GM23338 (cell line): ENCODE measurements at regions not wholly inside any gene's neighbourhood (a gene's known extent, or its start where the extent isn't known, plus 50 kb on each side); places are given as distances from the start of the nearest gene placed in this dataset.

ENCODE experiments used
- ATAC-seq: fragments of 200-7000 bp; cut with Tn5 transposase; 3 replicates; pipeline ENCODE4 v1.9.1; 2020
- DNase-seq: peaks from one replicate; pipeline ENCODE4 v3.0.0-alpha.2; 2015; ENCODE audit warnings: low spot score
- H2AFZ ChIP-seq: fragments of 200-600 bp; sonication (generic); 2 replicates; pipeline ENCODE4 v1.8.0; 2016; ENCODE audit warnings: antibody characterized with exemption, mild to moderate bottlenecking, moderate library complexity
- H3F3A ChIP-seq: fragments of 200-600 bp; sonication (generic); replicated peaks from 2 replicates; pipeline ENCODE4 v1.8.0; 2017; ENCODE audit warnings: antibody characterized with exemption, mixed run types, low read depth
- H3K27ac ChIP-seq: fragments of 200-600 bp; sonication (generic); 2 replicates; pipeline ENCODE4 v1.6.1; 2016; ENCODE audit warnings: low read depth
- H3K27me3 ChIP-seq: fragments of 200-600 bp; sonication (generic); 2 replicates; pipeline ENCODE4 v1.8.0; 2016; ENCODE audit warnings: mild to moderate bottlenecking, mixed run types, moderate library complexity; ENCODE audit not compliant: insufficient read depth
- H3K36me3 ChIP-seq: fragments of 200-600 bp; sonication (generic); 2 replicates; pipeline ENCODE4 v1.8.0; 2016; ENCODE audit warnings: mild to moderate bottlenecking; ENCODE audit not compliant: insufficient read depth
- H3K4me1 ChIP-seq: fragments of 200-600 bp; sonication (generic); 2 replicates; pipeline ENCODE4 v1.8.0; 2016; ENCODE audit warnings: mild to moderate bottlenecking, moderate library complexity; ENCODE audit not compliant: insufficient read depth
- H3K4me2 ChIP-seq: fragments of 200-600 bp; sonication (generic); 2 replicates; pipeline ENCODE4 v1.7.1; 2017; ENCODE audit warnings: mixed run types
- H3K4me3 ChIP-seq: fragments of 200-600 bp; sonication (generic); 2 replicates; pipeline ENCODE4 v1.6.1; 2016; ENCODE audit warnings: mixed run types
- H3K79me2 ChIP-seq: fragments of 200-600 bp; sonication (generic); replicated peaks from 2 replicates; pipeline ENCODE4 v1.8.0; 2017; ENCODE audit warnings: mild to moderate bottlenecking; ENCODE audit not compliant: insufficient read depth
- H3K9me2 ChIP-seq: fragments of 200-600 bp; sonication (generic); 2 replicates; pipeline ENCODE4 v1.8.0; 2017; ENCODE audit not compliant: insufficient read depth
- H4K20me1 ChIP-seq: fragments of 200-600 bp; sonication (generic); replicated peaks from 2 replicates; pipeline ENCODE4 v1.8.0; 2017; ENCODE audit warnings: mild to moderate bottlenecking; ENCODE audit not compliant: insufficient read depth
- H3K27ac Mint-ChIP-seq: 2 replicates; pipeline ENCODE4 v1.8.0; 2020; ENCODE audit warnings: inconsistent platforms, mild to moderate bottlenecking, moderate library complexity, mixed read lengths
- H3K27me3 Mint-ChIP-seq: 3 replicates; pipeline ENCODE4 v1.8.0; 2022; ENCODE audit warnings: low read depth, mild to moderate bottlenecking, moderate library complexity, mixed read lengths, inconsistent platforms; ENCODE audit not compliant: insufficient read depth, poor library complexity
- H3K36me3 Mint-ChIP-seq: 3 replicates; pipeline ENCODE4 v1.8.0; 2021; ENCODE audit warnings: low read depth, mild to moderate bottlenecking, inconsistent platforms, moderate library complexity, mixed read lengths
- H3K4me1 Mint-ChIP-seq: 3 replicates; pipeline ENCODE4 v1.8.0; 2020; ENCODE audit warnings: mild to moderate bottlenecking, inconsistent platforms, mixed read lengths
- H3K4me3 Mint-ChIP-seq: 3 replicates; pipeline ENCODE4 v1.8.0; 2021; ENCODE audit warnings: moderate library complexity, mild to moderate bottlenecking, inconsistent platforms, mixed read lengths
- H3K9me3 Mint-ChIP-seq: 3 replicates; pipeline ENCODE4 v1.8.0; 2020; ENCODE audit warnings: moderate library complexity, mild to moderate bottlenecking, inconsistent platforms, mixed read lengths
- CREB1 ChIP-seq: fragments of 250-450 bp; sonication (Bioruptor Pico); IDR thresholded peaks from 2 replicates; pipeline ENCODE4 v1.5.0; 2020; ENCODE audit warnings: low read depth, mild to moderate bottlenecking, moderate library complexity
- EZH2 ChIP-seq: fragments of 200-600 bp; sonication (generic); IDR thresholded peaks from one replicate; pipeline ENCODE4 v1.8.0; 2017; ENCODE audit warnings: antibody characterized with exemption, mild to moderate bottlenecking, low read depth; ENCODE audit not compliant: unreplicated experiment
- JUNB ChIP-seq: IDR thresholded peaks from one replicate; pipeline ENCODE4 v1.6.1; 2016; ENCODE audit warnings: antibody characterized with exemption; ENCODE audit not compliant: unreplicated experiment
- NANOG ChIP-seq: IDR thresholded peaks from 2 replicates; pipeline ENCODE4 v1.6.1; 2016; ENCODE audit warnings: antibody characterized with exemption, borderline replicate concordance
- POLR2AphosphoS5 ChIP-seq: IDR thresholded peaks from 2 replicates; pipeline ENCODE4 v1.6.1; 2016; ENCODE audit warnings: antibody characterized with exemption, low read depth
- STAT1 ChIP-seq: IDR thresholded peaks from one replicate; pipeline ENCODE4 v1.6.1; 2016; ENCODE audit warnings: antibody characterized with exemption; ENCODE audit not compliant: unreplicated experiment
- ZNF114 ChIP-seq: fragments of 250-450 bp; sonication (Bioruptor Pico); IDR thresholded peaks from 2 replicates; pipeline ENCODE4 v1.5.0; 2020; ENCODE audit warnings: mild to moderate bottlenecking, moderate library complexity
- TF ChIP-seq, protein P1 (sequence below), 2 experiments: fragments of 200-600 bp in 1 of 2; sonication (generic) in 1 of 2; conservative IDR thresholded peaks; 2 replicates each; pipeline versions ENCODE4 v1.5.1 to v1.6.1; 2016 to 2017; ENCODE audit warnings: antibody characterized with exemption in 2 of 2, low read depth in 2 of 2, mild to moderate bottlenecking in 2 of 2, moderate library complexity in 1 of 2
- TF ChIP-seq, protein P2 (sequence below): fragments of 250-450 bp; sonication (Bioruptor Pico); IDR thresholded peaks from 2 replicates; pipeline ENCODE4 v1.5.0; 2020; ENCODE audit warnings: mild to moderate bottlenecking, moderate library complexity
- TF ChIP-seq, protein P3 (sequence below): IDR thresholded peaks from one replicate; pipeline ENCODE4 v1.6.1; 2018; ENCODE audit warnings: antibody characterized with exemption; ENCODE audit not compliant: unreplicated experiment

DNA sequence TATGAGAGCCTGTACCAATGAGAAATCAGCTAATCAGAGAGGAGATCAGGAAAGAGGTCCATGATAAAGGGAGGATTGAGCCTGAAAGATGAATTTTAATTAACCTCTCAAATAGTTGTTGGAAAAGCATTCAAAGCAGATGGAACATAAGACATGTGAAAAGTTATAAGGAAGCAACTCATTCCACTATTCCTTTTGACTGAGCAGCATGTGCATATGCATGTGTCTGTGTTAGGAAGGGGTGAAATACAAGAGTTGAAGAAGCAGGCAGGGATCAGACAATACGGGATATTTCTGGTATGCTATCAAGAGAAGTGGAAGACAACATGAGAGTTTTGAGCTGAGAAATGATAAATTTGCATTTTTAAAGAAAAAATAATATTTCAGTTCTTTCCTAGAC lies 624.8 kb upstream of the PTCHD4 start:
- H3F3A ChIP-seq = no peaks in the 10 kb centered on the region
- H3K27me3 ChIP-seq = no peaks in the 10 kb centered on the region
- H3K79me2 ChIP-seq = no peaks in the 10 kb centered on the region
- H3K9me2 ChIP-seq = 0 out of 2 replicates have a peak, but pooled peaks cover 5% of the 10 kb centered on the region
- no peak overlapping the region for H3K27ac ChIP-seq
- Mint-ChIP-seq H3K36me3 (peaks cover 8% of the 10 kb centered on the region; the same call in 2 of the 3 replicates), H3K4me1 (peaks cover 9% of the 10 kb centered on the region; the same call in 2 of the 3 replicates), H3K9me3 (peaks cover 4% of the 10 kb centered on the region; the same call in 2 of the 3 replicates), H3K27me3 (no peaks in the 10 kb centered on the region), H3K4me3 (no peak overlapping the region), H3K27ac (no peak overlapping the region)
- 0 out of 2 replicates have a peak, but pooled peaks cover 3% of the 10 kb centered on the region for H3K4me1 ChIP-seq
- H3K36me3 ChIP-seq = no peaks in the 10 kb centered on the region
- no peak overlapping the region for H3K4me2 ChIP-seq
- TF ChIP-seq NANOG (no peak), STAT1 (no peak), ZNF114 (no peak), JUNB (no peak), CREB1 (CRISPR knock-in tag) (no peak), POLR2AphosphoS5 (no peak)
- TF ChIP-seq, protein P1, sequence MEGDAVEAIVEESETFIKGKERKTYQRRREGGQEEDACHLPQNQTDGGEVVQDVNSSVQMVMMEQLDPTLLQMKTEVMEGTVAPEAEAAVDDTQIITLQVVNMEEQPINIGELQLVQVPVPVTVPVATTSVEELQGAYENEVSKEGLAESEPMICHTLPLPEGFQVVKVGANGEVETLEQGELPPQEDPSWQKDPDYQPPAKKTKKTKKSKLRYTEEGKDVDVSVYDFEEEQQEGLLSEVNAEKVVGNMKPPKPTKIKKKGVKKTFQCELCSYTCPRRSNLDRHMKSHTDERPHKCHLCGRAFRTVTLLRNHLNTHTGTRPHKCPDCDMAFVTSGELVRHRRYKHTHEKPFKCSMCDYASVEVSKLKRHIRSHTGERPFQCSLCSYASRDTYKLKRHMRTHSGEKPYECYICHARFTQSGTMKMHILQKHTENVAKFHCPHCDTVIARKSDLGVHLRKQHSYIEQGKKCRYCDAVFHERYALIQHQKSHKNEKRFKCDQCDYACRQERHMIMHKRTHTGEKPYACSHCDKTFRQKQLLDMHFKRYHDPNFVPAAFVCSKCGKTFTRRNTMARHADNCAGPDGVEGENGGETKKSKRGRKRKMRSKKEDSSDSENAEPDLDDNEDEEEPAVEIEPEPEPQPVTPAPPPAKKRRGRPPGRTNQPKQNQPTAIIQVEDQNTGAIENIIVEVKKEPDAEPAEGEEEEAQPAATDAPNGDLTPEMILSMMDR (conservative IDR thresholded peaks at IDR 0.05; ENCODE audit: low read depth in 2 of 2) = no peak
- no peak overlapping the region for H2AFZ ChIP-seq
- ATAC-seq = no peak
- no peak for DNase-seq
- H4K20me1 ChIP-seq = no peaks in the 10 kb centered on the region
- H3K4me3 ChIP-seq = no peak overlapping the region

DNA sequence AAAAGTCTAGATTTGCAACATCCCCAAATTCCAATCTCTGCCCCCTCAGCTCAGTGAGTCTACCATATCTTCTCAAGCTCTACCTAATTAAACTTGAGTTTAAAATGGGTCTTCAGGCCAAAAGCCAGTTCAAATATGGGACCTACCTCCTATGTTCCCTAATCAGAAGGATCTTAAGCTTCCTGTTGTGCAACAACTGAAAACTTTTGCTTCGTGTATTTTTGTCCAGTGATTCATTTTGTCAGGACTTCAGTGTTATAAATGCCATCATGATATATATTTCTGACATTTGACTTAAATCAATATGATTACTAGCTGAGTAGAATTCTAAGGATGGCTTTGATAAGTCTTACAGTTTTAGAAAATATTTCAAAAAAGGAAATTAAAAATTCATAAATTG lies 622.6 kb upstream of the PTCHD4 start:
- Histone ChIP-seq H3K79me2 (no peaks in the 10 kb centered on the region), H3K4me3 (no peak overlapping the region), H3K36me3 (no peaks in the 10 kb centered on the region), H3K4me1 (0 out of 2 replicates have a peak, but pooled peaks cover 3% of the 10 kb centered on the region), H3K27ac (no peak overlapping the region), H3K4me2 (no peak overlapping the region), H2AFZ (no peak overlapping the region), H3K9me2 (0 out of 2 replicates have a peak, but pooled peaks cover 5% of the 10 kb centered on the region), H3K27me3 (no peaks in the 10 kb centered on the region), H3F3A (no peaks in the 10 kb centered on the region), H4K20me1 (no peaks in the 10 kb centered on the region)
- DNase-seq (no peak), ATAC-seq (no peak)
- H3K36me3 Mint-ChIP-seq = peaks cover 8% of the 10 kb centered on the region; the same call in 2 of the 3 replicates
- peaks cover 4% of the 10 kb centered on the region; the same call in 1 of the 3 replicates for H3K9me3 Mint-ChIP-seq
- H3K4me1 Mint-ChIP-seq = peaks cover 9% of the 10 kb centered on the region; the same call in 2 of the 3 replicates
- no peak overlapping the region for H3K27ac Mint-ChIP-seq
- H3K27me3 Mint-ChIP-seq = no peaks in the 10 kb centered on the region
- no peak overlapping the region for H3K4me3 Mint-ChIP-seq
- TF ChIP-seq, protein P2, sequence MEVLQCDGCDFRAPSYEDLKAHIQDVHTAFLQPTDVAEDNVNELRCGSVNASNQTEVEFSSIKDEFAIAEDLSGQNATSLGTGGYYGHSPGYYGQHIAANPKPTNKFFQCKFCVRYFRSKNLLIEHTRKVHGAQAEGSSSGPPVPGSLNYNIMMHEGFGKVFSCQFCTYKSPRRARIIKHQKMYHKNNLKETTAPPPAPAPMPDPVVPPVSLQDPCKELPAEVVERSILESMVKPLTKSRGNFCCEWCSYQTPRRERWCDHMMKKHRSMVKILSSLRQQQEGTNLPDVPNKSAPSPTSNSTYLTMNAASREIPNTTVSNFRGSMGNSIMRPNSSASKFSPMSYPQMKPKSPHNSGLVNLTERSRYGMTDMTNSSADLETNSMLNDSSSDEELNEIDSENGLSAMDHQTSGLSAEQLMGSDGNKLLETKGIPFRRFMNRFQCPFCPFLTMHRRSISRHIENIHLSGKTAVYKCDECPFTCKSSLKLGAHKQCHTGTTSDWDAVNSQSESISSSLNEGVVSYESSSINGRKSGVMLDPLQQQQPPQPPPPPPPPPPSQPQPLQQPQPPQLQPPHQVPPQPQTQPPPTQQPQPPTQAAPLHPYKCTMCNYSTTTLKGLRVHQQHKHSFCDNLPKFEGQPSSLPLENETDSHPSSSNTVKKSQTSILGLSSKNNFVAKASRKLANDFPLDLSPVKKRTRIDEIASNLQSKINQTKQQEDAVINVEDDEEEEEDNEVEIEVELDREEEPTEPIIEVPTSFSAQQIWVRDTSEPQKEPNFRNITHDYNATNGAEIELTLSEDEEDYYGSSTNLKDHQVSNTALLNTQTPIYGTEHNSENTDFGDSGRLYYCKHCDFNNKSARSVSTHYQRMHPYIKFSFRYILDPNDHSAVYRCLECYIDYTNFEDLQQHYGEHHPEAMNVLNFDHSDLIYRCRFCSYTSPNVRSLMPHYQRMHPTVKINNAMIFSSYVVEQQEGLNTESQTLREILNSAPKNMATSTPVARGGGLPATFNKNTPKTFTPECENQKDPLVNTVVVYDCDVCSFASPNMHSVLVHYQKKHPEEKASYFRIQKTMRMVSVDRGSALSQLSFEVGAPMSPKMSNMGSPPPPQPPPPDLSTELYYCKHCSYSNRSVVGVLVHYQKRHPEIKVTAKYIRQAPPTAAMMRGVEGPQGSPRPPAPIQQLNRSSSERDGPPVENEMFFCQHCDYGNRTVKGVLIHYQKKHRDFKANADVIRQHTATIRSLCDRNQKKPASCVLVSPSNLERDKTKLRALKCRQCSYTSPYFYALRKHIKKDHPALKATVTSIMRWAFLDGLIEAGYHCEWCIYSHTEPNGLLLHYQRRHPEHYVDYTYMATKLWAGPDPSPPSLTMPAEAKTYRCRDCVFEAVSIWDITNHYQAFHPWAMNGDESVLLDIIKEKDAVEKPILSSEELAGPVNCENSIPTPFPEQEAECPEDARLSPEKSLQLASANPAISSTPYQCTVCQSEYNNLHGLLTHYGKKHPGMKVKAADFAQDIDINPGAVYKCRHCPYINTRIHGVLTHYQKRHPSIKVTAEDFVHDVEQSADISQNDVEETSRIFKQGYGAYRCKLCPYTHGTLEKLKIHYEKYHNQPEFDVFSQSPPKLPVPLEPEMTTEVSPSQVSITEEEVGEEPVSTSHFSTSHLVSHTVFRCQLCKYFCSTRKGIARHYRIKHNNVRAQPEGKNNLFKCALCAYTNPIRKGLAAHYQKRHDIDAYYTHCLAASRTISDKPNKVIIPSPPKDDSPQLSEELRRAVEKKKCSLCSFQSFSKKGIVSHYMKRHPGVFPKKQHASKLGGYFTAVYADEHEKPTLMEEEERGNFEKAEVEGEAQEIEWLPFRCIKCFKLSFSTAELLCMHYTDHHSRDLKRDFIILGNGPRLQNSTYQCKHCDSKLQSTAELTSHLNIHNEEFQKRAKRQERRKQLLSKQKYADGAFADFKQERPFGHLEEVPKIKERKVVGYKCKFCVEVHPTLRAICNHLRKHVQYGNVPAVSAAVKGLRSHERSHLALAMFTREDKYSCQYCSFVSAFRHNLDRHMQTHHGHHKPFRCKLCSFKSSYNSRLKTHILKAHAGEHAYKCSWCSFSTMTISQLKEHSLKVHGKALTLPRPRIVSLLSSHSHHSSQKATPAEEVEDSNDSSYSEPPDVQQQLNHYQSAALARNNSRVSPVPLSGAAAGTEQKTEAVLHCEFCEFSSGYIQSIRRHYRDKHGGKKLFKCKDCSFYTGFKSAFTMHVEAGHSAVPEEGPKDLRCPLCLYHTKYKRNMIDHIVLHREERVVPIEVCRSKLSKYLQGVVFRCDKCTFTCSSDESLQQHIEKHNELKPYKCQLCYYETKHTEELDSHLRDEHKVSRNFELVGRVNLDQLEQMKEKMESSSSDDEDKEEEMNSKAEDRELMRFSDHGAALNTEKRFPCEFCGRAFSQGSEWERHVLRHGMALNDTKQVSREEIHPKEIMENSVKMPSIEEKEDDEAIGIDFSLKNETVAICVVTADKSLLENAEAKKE (CRISPR knock-in tag) = no peak
- TF ChIP-seq, protein P3, sequence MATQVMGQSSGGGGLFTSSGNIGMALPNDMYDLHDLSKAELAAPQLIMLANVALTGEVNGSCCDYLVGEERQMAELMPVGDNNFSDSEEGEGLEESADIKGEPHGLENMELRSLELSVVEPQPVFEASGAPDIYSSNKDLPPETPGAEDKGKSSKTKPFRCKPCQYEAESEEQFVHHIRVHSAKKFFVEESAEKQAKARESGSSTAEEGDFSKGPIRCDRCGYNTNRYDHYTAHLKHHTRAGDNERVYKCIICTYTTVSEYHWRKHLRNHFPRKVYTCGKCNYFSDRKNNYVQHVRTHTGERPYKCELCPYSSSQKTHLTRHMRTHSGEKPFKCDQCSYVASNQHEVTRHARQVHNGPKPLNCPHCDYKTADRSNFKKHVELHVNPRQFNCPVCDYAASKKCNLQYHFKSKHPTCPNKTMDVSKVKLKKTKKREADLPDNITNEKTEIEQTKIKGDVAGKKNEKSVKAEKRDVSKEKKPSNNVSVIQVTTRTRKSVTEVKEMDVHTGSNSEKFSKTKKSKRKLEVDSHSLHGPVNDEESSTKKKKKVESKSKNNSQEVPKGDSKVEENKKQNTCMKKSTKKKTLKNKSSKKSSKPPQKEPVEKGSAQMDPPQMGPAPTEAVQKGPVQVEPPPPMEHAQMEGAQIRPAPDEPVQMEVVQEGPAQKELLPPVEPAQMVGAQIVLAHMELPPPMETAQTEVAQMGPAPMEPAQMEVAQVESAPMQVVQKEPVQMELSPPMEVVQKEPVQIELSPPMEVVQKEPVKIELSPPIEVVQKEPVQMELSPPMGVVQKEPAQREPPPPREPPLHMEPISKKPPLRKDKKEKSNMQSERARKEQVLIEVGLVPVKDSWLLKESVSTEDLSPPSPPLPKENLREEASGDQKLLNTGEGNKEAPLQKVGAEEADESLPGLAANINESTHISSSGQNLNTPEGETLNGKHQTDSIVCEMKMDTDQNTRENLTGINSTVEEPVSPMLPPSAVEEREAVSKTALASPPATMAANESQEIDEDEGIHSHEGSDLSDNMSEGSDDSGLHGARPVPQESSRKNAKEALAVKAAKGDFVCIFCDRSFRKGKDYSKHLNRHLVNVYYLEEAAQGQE = no peak
- TF ChIP-seq EZH2 (no peak), CREB1 (CRISPR knock-in tag) (no peak), NANOG (no peak)
